GM23338 (cell line): ENCODE measurements at regions not wholly inside any gene's neighbourhood (a gene's known extent, or its start where the extent isn't known, plus 50 kb on each side); places are given as distances from the start of the nearest gene placed in this dataset.

Experiments
- ATAC-seq: fragments of 200-7000 bp; cut with Tn5 transposase; 3 replicates; pipeline ENCODE4 v1.9.1; 2020
- DNase-seq: peaks from one replicate; pipeline ENCODE4 v3.0.0-alpha.2; 2015; ENCODE audit warnings: low spot score
- H2AFZ ChIP-seq: fragments of 200-600 bp; sonication (generic); 2 replicates; pipeline ENCODE4 v1.8.0; 2016; ENCODE audit warnings: antibody characterized with exemption, mild to moderate bottlenecking, moderate library complexity
- H3F3A ChIP-seq: fragments of 200-600 bp; sonication (generic); replicated peaks from 2 replicates; pipeline ENCODE4 v1.8.0; 2017; ENCODE audit warnings: antibody characterized with exemption, mixed run types, low read depth
- H3K27ac ChIP-seq: fragments of 200-600 bp; sonication (generic); 2 replicates; pipeline ENCODE4 v1.6.1; 2016; ENCODE audit warnings: low read depth
- H3K27me3 ChIP-seq: fragments of 200-600 bp; sonication (generic); 2 replicates; pipeline ENCODE4 v1.8.0; 2016; ENCODE audit warnings: mild to moderate bottlenecking, mixed run types, moderate library complexity; ENCODE audit not compliant: insufficient read depth
- H3K36me3 ChIP-seq: fragments of 200-600 bp; sonication (generic); 2 replicates; pipeline ENCODE4 v1.8.0; 2016; ENCODE audit warnings: mild to moderate bottlenecking; ENCODE audit not compliant: insufficient read depth
- H3K4me1 ChIP-seq: fragments of 200-600 bp; sonication (generic); 2 replicates; pipeline ENCODE4 v1.8.0; 2016; ENCODE audit warnings: mild to moderate bottlenecking, moderate library complexity; ENCODE audit not compliant: insufficient read depth
- H3K4me2 ChIP-seq: fragments of 200-600 bp; sonication (generic); 2 replicates; pipeline ENCODE4 v1.7.1; 2017; ENCODE audit warnings: mixed run types
- H3K4me3 ChIP-seq: fragments of 200-600 bp; sonication (generic); 2 replicates; pipeline ENCODE4 v1.6.1; 2016; ENCODE audit warnings: mixed run types
- H3K79me2 ChIP-seq: fragments of 200-600 bp; sonication (generic); replicated peaks from 2 replicates; pipeline ENCODE4 v1.8.0; 2017; ENCODE audit warnings: mild to moderate bottlenecking; ENCODE audit not compliant: insufficient read depth
- H3K9me2 ChIP-seq: fragments of 200-600 bp; sonication (generic); 2 replicates; pipeline ENCODE4 v1.8.0; 2017; ENCODE audit not compliant: insufficient read depth
- H4K20me1 ChIP-seq: fragments of 200-600 bp; sonication (generic); replicated peaks from 2 replicates; pipeline ENCODE4 v1.8.0; 2017; ENCODE audit warnings: mild to moderate bottlenecking; ENCODE audit not compliant: insufficient read depth
- H3K27ac Mint-ChIP-seq: 2 replicates; pipeline ENCODE4 v1.8.0; 2020; ENCODE audit warnings: inconsistent platforms, mild to moderate bottlenecking, moderate library complexity, mixed read lengths
- H3K27me3 Mint-ChIP-seq: 3 replicates; pipeline ENCODE4 v1.8.0; 2022; ENCODE audit warnings: low read depth, mild to moderate bottlenecking, moderate library complexity, mixed read lengths, inconsistent platforms; ENCODE audit not compliant: insufficient read depth, poor library complexity
- H3K36me3 Mint-ChIP-seq: 3 replicates; pipeline ENCODE4 v1.8.0; 2021; ENCODE audit warnings: low read depth, mild to moderate bottlenecking, inconsistent platforms, moderate library complexity, mixed read lengths
- H3K4me1 Mint-ChIP-seq: 3 replicates; pipeline ENCODE4 v1.8.0; 2020; ENCODE audit warnings: mild to moderate bottlenecking, inconsistent platforms, mixed read lengths
- H3K4me3 Mint-ChIP-seq: 3 replicates; pipeline ENCODE4 v1.8.0; 2021; ENCODE audit warnings: moderate library complexity, mild to moderate bottlenecking, inconsistent platforms, mixed read lengths
- H3K9me3 Mint-ChIP-seq: 3 replicates; pipeline ENCODE4 v1.8.0; 2020; ENCODE audit warnings: moderate library complexity, mild to moderate bottlenecking, inconsistent platforms, mixed read lengths
- CREB1 ChIP-seq: fragments of 250-450 bp; sonication (Bioruptor Pico); IDR thresholded peaks from 2 replicates; pipeline ENCODE4 v1.5.0; 2020; ENCODE audit warnings: low read depth, mild to moderate bottlenecking, moderate library complexity
- CTCF ChIP-seq, 2 experiments: fragments of 200-600 bp in 1 of 2; sonication (generic) in 1 of 2; conservative IDR thresholded peaks; 2 replicates each; pipeline versions ENCODE4 v1.5.1 to v1.6.1; 2016 to 2017; ENCODE audit warnings: antibody characterized with exemption in 2 of 2, low read depth in 2 of 2, mild to moderate bottlenecking in 2 of 2, moderate library complexity in 1 of 2
- ETS1 ChIP-seq: IDR thresholded peaks from 2 replicates; pipeline ENCODE4 v1.6.1; 2016; ENCODE audit warnings: antibody characterized with exemption
- EZH2 ChIP-seq: fragments of 200-600 bp; sonication (generic); IDR thresholded peaks from one replicate; pipeline ENCODE4 v1.8.0; 2017; ENCODE audit warnings: antibody characterized with exemption, mild to moderate bottlenecking, low read depth; ENCODE audit not compliant: unreplicated experiment
- EZH2phosphoT487 ChIP-seq: fragments of 200-600 bp; sonication (generic); IDR thresholded peaks from one replicate; pipeline ENCODE4 v1.8.1; 2018; ENCODE audit warnings: antibody characterized with exemption; ENCODE audit not compliant: unreplicated experiment
- JUNB ChIP-seq: IDR thresholded peaks from one replicate; pipeline ENCODE4 v1.6.1; 2016; ENCODE audit warnings: antibody characterized with exemption; ENCODE audit not compliant: unreplicated experiment
- NANOG ChIP-seq: IDR thresholded peaks from 2 replicates; pipeline ENCODE4 v1.6.1; 2016; ENCODE audit warnings: antibody characterized with exemption, borderline replicate concordance
- POLR2AphosphoS5 ChIP-seq: IDR thresholded peaks from 2 replicates; pipeline ENCODE4 v1.6.1; 2016; ENCODE audit warnings: antibody characterized with exemption, low read depth
- REST ChIP-seq: IDR thresholded peaks from one replicate; pipeline ENCODE4 v1.6.1; 2018; ENCODE audit warnings: antibody characterized with exemption; ENCODE audit not compliant: unreplicated experiment
- STAT1 ChIP-seq: IDR thresholded peaks from one replicate; pipeline ENCODE4 v1.6.1; 2016; ENCODE audit warnings: antibody characterized with exemption; ENCODE audit not compliant: unreplicated experiment
- ZNF114 ChIP-seq: fragments of 250-450 bp; sonication (Bioruptor Pico); IDR thresholded peaks from 2 replicates; pipeline ENCODE4 v1.5.0; 2020; ENCODE audit warnings: mild to moderate bottlenecking, moderate library complexity
- ZNF331 ChIP-seq: fragments of 250-450 bp; sonication (Bioruptor Pico); IDR thresholded peaks from 2 replicates; pipeline ENCODE4 v1.5.0; 2020; ENCODE audit warnings: low read depth, mild to moderate bottlenecking, moderate library complexity

- TF ChIP-seq CTCF (conservative IDR thresholded peaks at IDR 0.05; ENCODE audit: low read depth in 2 of 2) (no peak), EZH2phosphoT487 (no peak), POLR2AphosphoS5 (no peak), ZNF114 (CRISPR knock-in tag) (no peak), REST (no peak)
These were observed 101.6 kb upstream of the RTL6 start (continued) for GRCh38 chr22:44599500-44600140.

- Histone ChIP-seq H3K36me3 (no peaks in the 10 kb centered on the region), H3K4me3 (no peak overlapping the region), H3K4me1 (no peaks in the 10 kb centered on the region), H3K4me2 (no peak overlapping the region), H3F3A (no peaks in the 10 kb centered on the region), H3K27me3 (no peaks in the 10 kb centered on the region), H4K20me1 (no peaks in the 10 kb centered on the region), H3K9me2 (no peaks in the 10 kb centered on the region), H3K79me2 (no peaks in the 10 kb centered on the region), H2AFZ (no peak overlapping the region), H3K27ac (no peak overlapping the region)
- no peaks in the 10 kb centered on the region for H3K36me3 Mint-ChIP-seq
- DNase-seq = no peak
- H3K4me3 Mint-ChIP-seq = no peak overlapping the region
- H3K4me1 Mint-ChIP-seq = peaks cover 16% of the 10 kb centered on the region
- H3K27ac Mint-ChIP-seq = no peak overlapping the region
- H3K27me3 Mint-ChIP-seq = peaks cover 12% of the 10 kb centered on the region
- H3K9me3 Mint-ChIP-seq = no peaks in the 10 kb centered on the region
- no peak for ATAC-seq
- TF ChIP-seq NANOG (no peak), CTCF (conservative IDR thresholded peaks at IDR 0.05; ENCODE audit: low read depth in 2 of 2) (no peak), EZH2phosphoT487 (no peak), CREB1 (CRISPR knock-in tag) (no peak), JUNB (no peak), EZH2 (no peak), POLR2AphosphoS5 (no peak), ZNF331 (CRISPR knock-in tag) (no peak), ETS1 (no peak), STAT1 (no peak)
These were observed 101.1 kb upstream of the RTL6 start for GRCh38 chr22:44599084-44599483.
